ENCODE measurements at regions not wholly inside any gene's neighbourhood (a gene's known extent, or its start where the extent isn't known, plus 50 kb on each side); places are given as distances from the start of the nearest gene placed in this dataset.

DNA sequence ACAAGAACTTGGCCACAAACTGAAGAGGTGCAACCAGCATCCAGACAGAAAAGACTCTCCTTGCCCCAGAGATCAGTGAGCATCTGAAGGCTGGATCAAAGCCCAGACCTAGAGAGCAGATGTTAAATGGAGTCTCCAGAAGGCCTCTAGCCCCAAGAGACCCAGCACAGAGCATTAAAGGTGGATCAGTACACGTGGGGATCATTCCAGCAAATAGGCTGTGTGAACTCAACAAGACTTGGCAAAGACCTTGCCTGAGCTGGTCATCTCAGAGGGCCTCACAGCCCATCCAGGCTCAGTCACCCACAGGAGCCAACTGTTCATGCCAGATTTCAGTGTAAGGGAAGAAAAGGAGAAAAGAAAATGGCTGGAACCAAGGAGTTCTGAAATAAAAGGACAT is 214.0 kb downstream of the ENC1 start:
- ATAC-seq (replicated peaks) (no peak), DNase-seq (no peak)
- Mint-ChIP-seq H3K9me3 (peaks cover 5 to 7% of the 10 kb centered on the region in 2 donors), H3K27me3 (peaks cover 33 to 41% of the 10 kb centered on the region in 2 donors), H3K4me3 (no peak overlapping the region), H3K27ac (no peak overlapping the region), H3K4me1 (no peaks in the 10 kb centered on the region), H3K36me3 (no peaks in the 10 kb centered on the region)

DNA sequence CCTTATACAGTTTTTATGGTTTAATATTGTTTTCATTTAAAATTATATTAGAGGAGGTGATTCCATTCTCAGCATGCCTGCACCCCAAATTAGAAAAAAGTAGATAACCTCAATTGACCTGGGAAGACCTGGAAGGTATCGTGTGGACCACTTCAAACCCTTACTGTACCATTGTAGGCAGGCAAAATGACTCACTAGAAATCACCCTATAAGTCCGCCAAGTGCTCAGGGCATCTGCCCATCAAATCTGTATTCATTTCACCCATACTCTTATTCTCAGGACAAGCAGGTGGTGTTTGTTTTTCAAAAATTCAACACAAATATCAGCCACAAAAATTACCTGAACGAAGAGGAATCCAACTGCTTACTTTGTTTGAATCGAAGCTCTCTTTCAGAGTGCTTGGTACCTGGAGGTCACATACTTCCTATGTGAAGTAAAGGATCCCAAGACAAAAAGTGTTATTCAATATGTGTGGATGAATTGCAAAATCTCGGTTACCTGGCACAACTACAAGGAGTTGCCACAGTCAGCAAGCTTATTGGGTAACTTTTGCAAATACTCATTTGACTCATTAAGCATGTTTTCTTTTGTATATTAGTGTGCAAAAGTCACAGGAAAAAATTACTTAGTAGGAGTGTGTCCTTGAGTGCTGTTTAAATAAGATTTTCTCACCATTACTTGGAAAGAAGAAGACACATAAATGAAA is 216.2 kb downstream of the ENC1 start:
- no peak overlapping the region for H3K27ac Mint-ChIP-seq
- H3K27me3 Mint-ChIP-seq = peaks cover 15 to 24% of the 10 kb centered on the region in 2 donors
- ATAC-seq (replicated peaks) = no peak
- no peak for DNase-seq
- H3K4me3 Mint-ChIP-seq = no peak overlapping the region
- peaks cover 3 to 6% of the 10 kb centered on the region in 2 donors for H3K9me3 Mint-ChIP-seq
- no peaks in the 10 kb centered on the region for H3K4me1 Mint-ChIP-seq
- H3K36me3 Mint-ChIP-seq = no peaks in the 10 kb centered on the region

DNA sequence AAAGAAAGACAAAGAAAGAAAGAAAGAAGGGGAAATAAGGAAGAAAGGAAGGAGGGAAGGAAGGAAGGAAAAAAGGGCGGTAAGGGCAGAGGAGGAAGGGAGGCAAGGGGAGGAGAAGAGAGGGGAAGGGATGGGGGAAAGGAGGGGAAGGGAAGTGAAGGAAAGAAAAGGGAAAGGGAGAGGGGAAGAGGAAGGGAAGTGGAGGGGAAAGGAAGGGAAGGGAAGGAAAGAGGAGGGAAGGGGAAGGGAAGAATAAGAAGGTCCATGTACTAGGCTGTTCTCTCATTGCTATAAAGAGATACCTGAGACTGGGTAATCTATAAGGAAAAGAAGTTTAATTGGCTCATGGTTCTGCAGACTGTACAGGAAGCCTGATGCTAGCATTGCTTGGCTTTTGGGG is 217.1 kb downstream of the ENC1 start:
- H3K4me1 Mint-ChIP-seq = no peaks in the 10 kb centered on the region
- H3K4me3 Mint-ChIP-seq = no peak overlapping the region
- no peaks in the 10 kb centered on the region for H3K36me3 Mint-ChIP-seq
- DNase-seq (no peak), ATAC-seq (replicated peaks) (no peak)
- peaks cover 10 to 18% of the 10 kb centered on the region in 2 donors for H3K27me3 Mint-ChIP-seq
- peaks cover 3 to 4% of the 10 kb centered on the region in 2 donors for H3K9me3 Mint-ChIP-seq
- no peak overlapping the region for H3K27ac Mint-ChIP-seq

DNA sequence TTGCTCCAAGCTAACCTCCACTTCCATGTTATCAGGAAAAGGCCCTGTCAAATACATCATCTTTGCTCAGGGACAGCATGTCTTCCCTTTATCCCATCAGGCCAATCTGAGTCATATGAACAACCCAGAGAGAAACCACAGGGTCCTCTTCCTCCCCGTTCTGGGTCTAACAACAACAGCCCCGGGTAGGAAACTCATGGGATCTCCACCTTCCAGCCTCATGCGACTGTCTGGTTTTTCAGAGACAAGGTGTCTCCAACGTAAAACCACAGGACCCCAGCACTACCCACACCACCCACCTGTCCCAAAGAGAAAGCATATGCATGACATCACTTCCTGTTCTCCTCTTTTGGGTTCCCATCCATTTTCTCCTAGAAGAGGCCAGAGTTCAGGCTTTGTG is 217.9 kb downstream of the ENC1 start:
- Mint-ChIP-seq H3K27me3 (peaks cover 10 to 18% of the 10 kb centered on the region in 2 donors), H3K4me3 (no peak overlapping the region), H3K27ac (no peak overlapping the region), H3K4me1 (no peaks in the 10 kb centered on the region), H3K36me3 (no peaks in the 10 kb centered on the region), H3K9me3 (peaks cover 3 to 4% of the 10 kb centered on the region in 2 donors)
- DNase-seq (no peak), ATAC-seq (replicated peaks) (no peak)

DNA sequence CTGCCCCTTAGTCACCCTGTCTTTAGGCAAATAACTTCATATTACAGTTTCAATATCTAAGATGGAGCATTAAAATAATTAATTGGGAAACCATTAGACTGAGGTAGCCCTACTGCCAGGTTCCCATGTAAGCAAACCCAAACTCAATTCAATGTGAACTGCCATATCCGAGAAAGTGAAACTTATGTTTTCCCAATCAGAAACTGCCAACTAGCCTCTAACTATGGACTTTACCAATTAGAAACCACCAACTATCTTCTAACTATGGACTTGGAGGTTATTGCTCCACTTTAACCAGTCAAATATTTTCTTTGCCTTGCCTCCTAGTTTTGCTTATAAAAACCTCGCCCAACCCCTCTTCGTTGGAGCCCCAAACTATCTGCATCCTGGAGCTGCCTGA is 218.5 kb downstream of the ENC1 start:
- Mint-ChIP-seq H3K9me3 (peaks cover 3 to 4% of the 10 kb centered on the region in 2 donors), H3K36me3 (no peaks in the 10 kb centered on the region), H3K4me1 (no peaks in the 10 kb centered on the region), H3K4me3 (no peak overlapping the region), H3K27me3 (peaks cover 10 to 18% of the 10 kb centered on the region in 2 donors), H3K27ac (no peak overlapping the region)
- ATAC-seq (replicated peaks) (no peak), DNase-seq (no peak)

DNA sequence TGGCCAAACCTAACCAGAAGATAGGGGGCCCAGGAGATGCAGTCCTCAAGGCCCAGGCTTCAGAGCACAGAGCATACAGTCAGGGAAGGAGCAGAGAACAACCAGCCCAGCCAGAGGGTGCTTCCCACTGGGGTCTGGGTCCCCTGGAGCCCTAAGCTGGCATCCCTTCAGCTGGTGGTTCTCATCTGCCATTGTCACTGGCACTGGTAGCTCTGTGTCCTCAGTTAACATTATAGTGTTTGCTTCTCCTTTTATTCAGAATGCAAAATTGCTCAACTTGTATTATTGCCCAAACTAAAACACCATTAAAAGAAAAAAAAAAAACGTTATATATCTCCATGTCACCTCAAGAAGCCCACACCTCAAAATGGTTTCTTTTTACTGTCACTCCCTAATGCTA is 219.2 kb downstream of the ENC1 start:
- H3K36me3 Mint-ChIP-seq = no peaks in the 10 kb centered on the region
- H3K4me1 Mint-ChIP-seq = no peaks in the 10 kb centered on the region
- no peak overlapping the region for H3K27ac Mint-ChIP-seq
- H3K4me3 Mint-ChIP-seq = no peak overlapping the region
- ATAC-seq (replicated peaks) (no peak), DNase-seq (no peak)
- peaks cover 3 to 4% of the 10 kb centered on the region in 2 donors for H3K9me3 Mint-ChIP-seq
- peaks cover 10 to 18% of the 10 kb centered on the region in 2 donors for H3K27me3 Mint-ChIP-seq

DNA sequence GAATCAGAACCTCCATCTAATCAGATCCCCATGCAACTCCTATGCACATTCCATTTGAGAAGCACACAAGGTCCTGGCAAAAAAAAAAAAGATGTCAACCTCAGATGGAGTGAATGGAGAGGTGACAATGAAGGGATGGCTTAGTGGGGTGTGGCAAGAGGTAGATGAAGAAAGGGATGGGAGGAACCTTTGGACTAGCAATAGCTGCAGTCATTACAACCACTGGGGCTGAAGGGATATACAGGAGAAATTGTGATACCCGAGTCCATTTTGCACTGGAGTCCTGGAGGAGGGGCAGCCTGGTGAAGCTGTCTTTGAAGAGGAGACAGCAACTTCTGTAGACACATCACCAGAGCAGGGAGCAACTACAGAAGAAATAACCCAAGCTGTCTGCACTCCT is 219.6 kb downstream of the ENC1 start:
- Mint-ChIP-seq H3K36me3 (no peaks in the 10 kb centered on the region), H3K27ac (no peak overlapping the region), H3K4me1 (no peaks in the 10 kb centered on the region), H3K9me3 (peaks cover 3 to 4% of the 10 kb centered on the region in 2 donors), H3K27me3 (peaks cover 10 to 18% of the 10 kb centered on the region in 2 donors), H3K4me3 (no peak overlapping the region)
- ATAC-seq (replicated peaks) = no peak
- DNase-seq = no peak

DNA sequence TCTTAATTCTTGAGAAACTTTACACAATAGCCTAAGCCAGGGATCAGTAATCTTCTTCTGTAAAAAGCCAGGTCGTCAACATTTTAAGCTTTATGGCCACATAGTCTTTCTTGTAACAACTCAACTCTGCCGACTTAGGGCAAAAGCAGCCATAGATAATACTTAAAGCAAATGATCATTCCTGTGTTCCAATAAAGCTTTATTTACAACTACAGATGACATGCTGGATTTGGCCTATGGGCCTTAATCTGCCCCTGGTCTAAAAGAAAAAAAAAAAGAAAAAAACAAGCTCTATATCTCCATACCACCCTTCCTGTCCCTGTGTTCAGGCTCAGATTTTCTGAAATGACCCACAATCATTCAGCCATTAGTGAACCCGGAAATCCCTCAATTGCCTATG is 220.3 kb downstream of the ENC1 start:
- DNase-seq = no peak
- no peak overlapping the region for H3K4me3 Mint-ChIP-seq
- peaks cover 10 to 20% of the 10 kb centered on the region in 2 donors for H3K27me3 Mint-ChIP-seq

DNA sequence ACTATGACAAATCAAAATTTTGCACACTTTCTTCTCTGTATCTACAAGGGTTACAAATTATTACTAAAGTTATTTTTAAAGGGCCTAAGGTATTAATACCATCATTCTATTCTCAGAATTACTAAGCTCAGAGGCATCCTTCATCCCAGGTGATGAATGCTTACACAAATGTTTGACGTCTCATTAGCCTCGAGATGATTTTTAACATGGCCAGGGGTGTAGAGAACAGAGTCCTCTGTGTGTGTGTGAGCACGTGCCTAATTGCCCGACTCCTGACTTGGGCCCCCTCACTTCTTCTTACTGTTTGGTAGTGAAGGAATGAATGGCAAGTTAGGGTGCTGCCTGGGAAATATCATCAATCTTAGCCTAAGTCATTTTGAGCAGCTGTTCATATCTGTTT is 221.1 kb downstream of the ENC1 start:
- no peaks in the 10 kb centered on the region for H3K4me1 Mint-ChIP-seq
- no peak for DNase-seq
- no peak overlapping the region for H3K4me3 Mint-ChIP-seq
- H3K27ac Mint-ChIP-seq = no peak overlapping the region
- no peak for ATAC-seq (replicated peaks)
- H3K36me3 Mint-ChIP-seq = no peaks in the 10 kb centered on the region
- peaks cover 13 to 22% of the 10 kb centered on the region in 2 donors for H3K27me3 Mint-ChIP-seq
- H3K9me3 Mint-ChIP-seq = peaks cover 3 to 4% of the 10 kb centered on the region in 2 donors

More for the DNA sequence above, 220.3 kb downstream of the ENC1 start:
- no peak overlapping the region for H3K27ac Mint-ChIP-seq
- ATAC-seq (replicated peaks) = no peak
- no peaks in the 10 kb centered on the region for H3K4me1 Mint-ChIP-seq
- no peaks in the 10 kb centered on the region for H3K36me3 Mint-ChIP-seq
- peaks cover 3 to 4% of the 10 kb centered on the region in 2 donors for H3K9me3 Mint-ChIP-seq

DNA sequence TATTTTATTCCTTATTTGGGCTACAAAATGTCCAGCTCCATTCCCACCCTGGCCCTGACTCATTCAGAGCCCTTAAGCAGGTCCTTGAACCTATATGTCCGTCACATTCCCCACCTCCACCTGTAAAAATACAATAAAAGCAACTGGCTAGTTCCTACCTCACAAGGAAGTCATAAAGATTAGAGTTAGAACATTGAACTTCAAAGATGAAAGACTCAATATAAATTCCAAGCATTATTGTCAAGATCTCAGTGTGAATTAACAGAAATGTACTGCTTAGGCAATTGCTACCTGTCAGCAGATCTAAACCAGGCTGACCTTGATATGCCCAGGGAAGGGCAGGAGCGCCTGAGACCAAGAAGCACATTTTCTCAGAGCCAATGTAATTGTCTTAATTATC is 221.8 kb downstream of the ENC1 start:
- H3K27ac Mint-ChIP-seq = no peak overlapping the region
- ATAC-seq (replicated peaks) (no peak), DNase-seq (no peak)
- peaks cover 17 to 25% of the 10 kb centered on the region in 2 donors for H3K27me3 Mint-ChIP-seq
- peaks cover 3 to 4% of the 10 kb centered on the region in 2 donors for H3K9me3 Mint-ChIP-seq
- H3K4me1 Mint-ChIP-seq = no peaks in the 10 kb centered on the region
- H3K4me3 Mint-ChIP-seq = no peak overlapping the region
- H3K36me3 Mint-ChIP-seq = no peaks in the 10 kb centered on the region

DNA sequence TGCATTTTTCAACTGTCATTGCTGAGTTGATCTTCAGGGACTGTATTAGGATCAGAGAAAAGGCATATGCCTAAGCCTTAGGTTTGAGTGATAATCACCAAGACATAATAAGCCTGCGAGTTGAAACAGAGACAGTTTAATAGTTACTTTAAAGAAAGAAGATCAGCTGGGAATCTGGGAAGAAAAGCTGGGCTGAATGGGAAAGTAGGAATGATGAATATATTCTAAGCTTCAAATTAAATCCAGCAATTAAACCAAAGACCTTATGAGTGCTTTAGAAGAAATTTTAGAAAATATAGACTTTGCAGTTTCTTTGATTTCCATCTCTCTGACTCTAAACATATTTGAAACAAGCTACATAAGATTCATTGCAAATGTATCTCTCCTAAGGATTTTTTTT is 222.3 kb downstream of the ENC1 start:
- DNase-seq (no peak), ATAC-seq (replicated peaks) (no peak)
- Mint-ChIP-seq H3K36me3 (no peaks in the 10 kb centered on the region), H3K27ac (no peak overlapping the region), H3K4me3 (no peak overlapping the region), H3K4me1 (no peaks in the 10 kb centered on the region), H3K9me3 (peaks cover 3% of the 10 kb centered on the region in 2 donors), H3K27me3 (peaks cover 14 to 24% of the 10 kb centered on the region in 2 donors)

DNA sequence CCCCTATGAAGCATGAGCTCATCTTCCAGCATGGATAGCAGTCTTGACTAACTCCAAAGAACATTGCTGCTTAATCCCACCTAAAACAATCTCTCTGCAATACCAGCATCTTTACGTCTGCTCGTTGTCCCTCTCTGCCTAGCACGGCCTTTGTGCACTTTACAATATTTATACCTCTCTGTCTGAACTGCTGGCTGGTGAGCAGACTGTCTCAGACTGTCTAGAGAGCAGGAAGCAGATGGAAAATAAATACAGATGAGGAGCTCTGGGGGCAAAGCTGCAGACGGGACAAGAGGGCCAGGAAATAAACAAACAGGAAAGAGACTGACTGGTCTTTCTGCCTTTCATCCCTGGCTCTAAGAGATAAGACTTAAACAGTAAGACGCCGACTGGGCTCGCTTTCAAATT is 224.8 kb downstream of the ENC1 start:
- H3K27ac Mint-ChIP-seq = no peak overlapping the region
- no peak for DNase-seq
- no peak overlapping the region for H3K4me3 Mint-ChIP-seq

DNA sequence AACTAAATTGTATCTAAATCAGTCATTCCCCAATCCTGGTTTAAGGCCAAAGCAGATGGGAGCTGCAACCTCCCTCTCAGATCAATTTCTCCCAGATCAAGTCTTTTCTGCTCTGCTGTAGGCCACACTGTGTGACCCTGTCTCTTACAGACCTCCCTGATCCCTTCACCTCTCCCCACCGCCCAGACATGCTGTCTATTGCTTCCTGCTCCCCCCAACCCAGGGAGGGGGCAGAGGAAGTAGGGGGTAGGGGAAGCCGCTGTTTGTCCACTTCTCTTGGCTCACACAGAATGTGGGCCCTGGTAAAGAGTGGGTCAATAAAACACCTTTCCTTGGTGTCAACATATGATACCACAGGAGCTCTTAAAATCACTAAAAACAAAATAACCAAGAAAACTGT is 226.3 kb downstream of the ENC1 start:
- no peak overlapping the region for H3K27ac Mint-ChIP-seq
- H3K4me3 Mint-ChIP-seq = no peak overlapping the region
- no peaks in the 10 kb centered on the region for H3K4me1 Mint-ChIP-seq
- DNase-seq = no peak
- ATAC-seq (replicated peaks) = no peak
- no peaks in the 10 kb centered on the region for H3K9me3 Mint-ChIP-seq
- peaks cover 26 to 27% of the 10 kb centered on the region in 2 donors for H3K27me3 Mint-ChIP-seq
- H3K36me3 Mint-ChIP-seq = no peaks in the 10 kb centered on the region

More for the DNA sequence above, 224.8 kb downstream of the ENC1 start:
- Mint-ChIP-seq H3K36me3 (no peaks in the 10 kb centered on the region), H3K9me3 (no peaks in the 10 kb centered on the region), H3K4me1 (no peaks in the 10 kb centered on the region), H3K27me3 (peaks cover 16 to 21% of the 10 kb centered on the region in 2 donors)
- no peak for ATAC-seq (replicated peaks)

DNA sequence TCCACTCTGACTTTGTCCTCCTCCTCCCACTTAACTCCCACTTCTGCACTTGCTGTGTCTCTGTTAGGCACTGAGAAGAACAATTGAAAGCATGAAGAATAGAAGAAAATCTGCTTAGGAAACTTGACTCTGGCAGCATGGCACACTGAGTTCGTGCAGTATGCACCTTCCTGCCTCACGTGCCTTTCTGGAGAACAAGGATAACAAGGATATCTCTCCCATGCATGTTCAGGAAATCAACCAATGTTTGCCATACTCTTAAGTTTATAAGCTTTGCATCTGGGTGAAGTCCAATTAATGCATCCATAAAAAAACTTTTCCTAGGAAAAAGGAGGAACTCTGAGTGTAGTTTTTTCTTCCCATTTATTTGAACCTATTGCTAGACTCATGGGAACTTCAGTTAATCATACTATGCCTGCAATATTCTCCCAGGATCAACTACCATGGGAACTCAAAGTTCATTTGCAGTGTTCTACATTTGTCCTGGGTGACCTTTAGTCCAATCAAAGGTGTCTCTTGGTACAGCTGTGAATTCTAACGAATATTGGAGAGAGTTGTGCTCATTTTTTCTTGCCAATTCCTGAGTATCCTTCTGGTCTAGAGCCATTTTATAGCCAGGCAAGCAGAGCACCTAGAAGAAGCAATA is 227.0 kb downstream of the ENC1 start:
- no peak overlapping the region for H3K27ac Mint-ChIP-seq
- DNase-seq (no peak), ATAC-seq (replicated peaks) (no peak)
- no peaks in the 10 kb centered on the region for H3K36me3 Mint-ChIP-seq
- H3K4me3 Mint-ChIP-seq = no peak overlapping the region
- no peaks in the 10 kb centered on the region for H3K9me3 Mint-ChIP-seq
- H3K27me3 Mint-ChIP-seq = peaks cover 28 to 34% of the 10 kb centered on the region in 2 donors
- H3K4me1 Mint-ChIP-seq = peaks cover 0 to 2% of the 10 kb centered on the region in 2 donors

DNA sequence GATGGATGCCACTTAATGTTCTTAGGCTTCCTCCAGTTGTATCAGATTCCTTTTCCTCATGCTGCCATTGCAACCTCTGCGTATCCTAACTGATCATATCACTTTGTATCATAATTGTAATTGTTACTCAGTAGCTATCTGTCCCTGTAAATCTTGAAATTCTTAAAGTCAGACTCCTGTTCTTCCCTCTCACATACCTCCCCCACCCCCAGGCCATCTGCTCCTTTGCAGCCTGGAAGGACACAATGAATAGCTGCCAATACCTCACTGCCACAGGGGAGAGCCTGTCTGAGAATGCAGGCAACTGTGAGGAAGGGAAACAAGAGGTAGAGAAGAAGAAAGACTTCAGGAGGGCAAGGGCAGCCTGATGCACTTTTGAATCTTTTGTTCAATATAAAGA is 228.5 kb downstream of the ENC1 start:
- no peak for ATAC-seq (replicated peaks)
- H3K27me3 Mint-ChIP-seq = peaks cover 32 to 38% of the 10 kb centered on the region in 2 donors
- H3K4me1 Mint-ChIP-seq = peaks cover 0 to 5% of the 10 kb centered on the region in 2 donors
- no peaks in the 10 kb centered on the region for H3K9me3 Mint-ChIP-seq
- no peak for DNase-seq
- H3K4me3 Mint-ChIP-seq = no peak overlapping the region
- H3K27ac Mint-ChIP-seq = no peak overlapping the region
- H3K36me3 Mint-ChIP-seq = no peaks in the 10 kb centered on the region
